Loucy (cell line): ENCODE measurements at regions not wholly inside any gene's neighbourhood (a gene's known extent, or its start where the extent isn't known, plus 50 kb on each side); places are given as distances from the start of the nearest gene placed in this dataset.

Experiments used
- H2AFZ ChIP-seq: fragments of 200-600 bp; sonication (generic); 2 replicates; pipeline ENCODE4 v1.6.0; 2016; ENCODE audit warnings: antibody characterized with exemption, mild to moderate bottlenecking, low read length, moderate library complexity
- H3F3A ChIP-seq: fragments of 200-600 bp; 2 replicates; pipeline ENCODE4 v1.6.0; 2016; ENCODE audit warnings: antibody characterized with exemption, low read depth, mild to moderate bottlenecking
- H3K27me3 ChIP-seq: fragments of 200-600 bp; sonication (generic); 2 replicates; pipeline ENCODE4 v1.6.1; 2014; ENCODE audit warnings: low read length, mild to moderate bottlenecking; ENCODE audit not compliant: insufficient read depth, poor library complexity, severe bottlenecking
- H3K36me3 ChIP-seq: fragments of 200-600 bp; sonication (generic); 2 replicates; pipeline ENCODE4 v1.6.1; 2016; ENCODE audit warnings: low read length; ENCODE audit not compliant: insufficient read depth
- H3K4me1 ChIP-seq: fragments of 200-600 bp; sonication (generic); 2 replicates; pipeline ENCODE4 v1.5.1; 2014; ENCODE audit warnings: low read length, mild to moderate bottlenecking; ENCODE audit not compliant: insufficient read depth, poor library complexity, severe bottlenecking
- H3K4me2 ChIP-seq: fragments of 200-600 bp; sonication (generic); 2 replicates; pipeline ENCODE4 v1.6.0; 2014; ENCODE audit warnings: antibody characterized with exemption, low read length, low read depth, mild to moderate bottlenecking; ENCODE audit not compliant: poor library complexity, severe bottlenecking
- H3K4me3 ChIP-seq: fragments of 200-600 bp; sonication (generic); 2 replicates; pipeline ENCODE4 v1.5.1; 2014; ENCODE audit warnings: low read length, mild to moderate bottlenecking, mixed read lengths; ENCODE audit not compliant: poor library complexity, severe bottlenecking
- H3K79me2 ChIP-seq: fragments of 200-600 bp; sonication (generic); 2 replicates; pipeline ENCODE4 v1.6.1; 2014; ENCODE audit warnings: low read length; ENCODE audit not compliant: insufficient read depth
- H3K9ac ChIP-seq: fragments of 200-600 bp; sonication (generic); 2 replicates; pipeline ENCODE4 v1.6.0; 2014; ENCODE audit warnings: mild to moderate bottlenecking, low read depth, low read length, moderate library complexity; ENCODE audit not compliant: poor library complexity, severe bottlenecking
- H3K9me2 ChIP-seq: fragments of 200-600 bp; sonication (generic); replicated peaks from 2 replicates; pipeline ENCODE4 v1.6.1; 2016; ENCODE audit warnings: low read depth, low read length, mixed read lengths
- H3K9me3 ChIP-seq: fragments of 200-600 bp; sonication (generic); 2 replicates; pipeline ENCODE4 v1.6.1; 2014; ENCODE audit warnings: mild to moderate bottlenecking, antibody characterized with exemption, low read length, low read depth; ENCODE audit not compliant: insufficient read depth
- H4K20me1 ChIP-seq: fragments of 200-600 bp; sonication (generic); 2 replicates; pipeline ENCODE4 v1.6.0; 2014; ENCODE audit warnings: antibody characterized with exemption, low read length, mild to moderate bottlenecking; ENCODE audit not compliant: insufficient read depth, poor library complexity, severe bottlenecking
- CTCF ChIP-seq: fragments of 200-600 bp; sonication (generic); conservative IDR thresholded peaks from 2 replicates; pipeline ENCODE4 v1.5.1; 2014; ENCODE audit warnings: mild to moderate bottlenecking, antibody characterized with exemption, low read length
- EZH2phosphoT487 ChIP-seq: fragments of 200-600 bp; IDR thresholded peaks from 2 replicates; pipeline ENCODE4 v1.6.1; 2018; ENCODE audit warnings: antibody characterized with exemption, mild to moderate bottlenecking, moderate library complexity, borderline replicate concordance

GRCh38 chr2:158893474-158893873 lies 75.0 kb upstream of the TANC1 start:
- no peaks in the 10 kb centered on the region for H3F3A ChIP-seq
- no peaks in the 10 kb centered on the region for H3K9me2 ChIP-seq
- no peaks in the 10 kb centered on the region for H3K27me3 ChIP-seq
- H3K9me3 ChIP-seq, result no peaks in the 10 kb centered on the region
- H4K20me1 ChIP-seq, result no peaks in the 10 kb centered on the region
- H2AFZ ChIP-seq, result no peak overlapping the region
- H3K4me3 ChIP-seq, result no peak overlapping the region
- no peak overlapping the region for H3K4me2 ChIP-seq
- no peak overlapping the region for H3K9ac ChIP-seq
- H3K36me3 ChIP-seq, result no peaks in the 10 kb centered on the region
- no peak for TF ChIP-seq CTCF
- no peaks in the 10 kb centered on the region for H3K79me2 ChIP-seq
- no peaks in the 10 kb centered on the region for H3K4me1 ChIP-seq

GRCh38 chr2:158894078-158894477 lies 74.4 kb upstream of the TANC1 start:
- Histone ChIP-seq H3F3A (no peaks in the 10 kb centered on the region), H2AFZ (no peak overlapping the region), H3K4me1 (no peaks in the 10 kb centered on the region), H3K4me3 (no peak overlapping the region), H3K27me3 (no peaks in the 10 kb centered on the region), H3K9me3 (no peaks in the 10 kb centered on the region), H4K20me1 (no peaks in the 10 kb centered on the region), H3K4me2 (no peak overlapping the region), H3K9me2 (no peaks in the 10 kb centered on the region), H3K79me2 (no peaks in the 10 kb centered on the region), H3K36me3 (no peaks in the 10 kb centered on the region), H3K9ac (no peak overlapping the region)
- TF ChIP-seq CTCF (no peak), EZH2phosphoT487 (no peak)

DNA sequence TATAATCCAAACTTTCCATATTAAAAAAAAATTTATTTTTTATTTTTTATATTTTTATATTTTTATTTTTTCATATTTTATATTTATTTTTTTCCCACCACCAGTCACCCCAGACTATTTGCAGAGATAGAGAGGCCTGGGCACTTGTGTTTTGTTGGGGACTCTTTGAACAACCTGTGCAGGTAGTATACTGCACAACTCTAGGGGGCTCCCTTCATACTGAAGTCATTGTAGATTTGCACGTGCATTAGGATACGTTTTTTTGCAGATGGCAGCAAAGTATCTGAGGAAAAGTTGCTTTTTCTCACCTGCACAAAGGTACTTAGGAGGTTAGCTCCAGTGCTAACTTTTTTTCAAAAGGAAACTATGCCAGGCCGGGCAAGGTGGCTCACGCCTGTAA lies 73.9 kb upstream of the TANC1 start:
- Histone ChIP-seq H3K9me2 (no peaks in the 10 kb centered on the region), H3K79me2 (no peaks in the 10 kb centered on the region), H3K4me2 (no peak overlapping the region), H3K9ac (no peak overlapping the region), H3K4me3 (no peak overlapping the region), H3K36me3 (no peaks in the 10 kb centered on the region), H3K4me1 (no peaks in the 10 kb centered on the region), H3F3A (no peaks in the 10 kb centered on the region), H3K27me3 (no peaks in the 10 kb centered on the region), H3K9me3 (no peaks in the 10 kb centered on the region), H2AFZ (no peak overlapping the region), H4K20me1 (no peaks in the 10 kb centered on the region)
- TF ChIP-seq CTCF, result peak; percentile 23
- TF ChIP-seq EZH2phosphoT487, result no peak
